ENCODE measurements at regions not wholly inside any gene's neighbourhood (a gene's known extent, or its start where the extent isn't known, plus 50 kb on each side); places are given as distances from the start of the nearest gene placed in this dataset.

GRCh38 chr14:28482251-28483040 lies 284.1 kb upstream of the FOXG1 start:
- Histone ChIP-seq H3K4me3 (ENCODE audit: control extremely low read depth in 1 of 5, extremely low read depth in 1 of 5, insufficient read depth in 1 of 5, low read depth in 2 of 5, low read length in 4 of 5) (no peak overlapping the region), H2AFZ (ENCODE audit: insufficient read depth, low read depth, low read length, poor library complexity, severe bottlenecking) (no peak overlapping the region), H3K27me3 (replicated peaks in 1 of 4; ENCODE audit: control extremely low read depth in 1 of 4, control insufficient read depth in 3 of 4, insufficient read depth in 4 of 4, low read length in 3 of 4) (no peaks in the 10 kb centered on the region), H3K79me2 (ENCODE audit: control insufficient read depth, insufficient read depth, low read length) (no peaks in the 10 kb centered on the region), H3K4me2 (replicated peaks; ENCODE audit: low read depth, low read length, poor library complexity, severe bottlenecking) (no peak overlapping the region), H3K36me3 (replicated peaks in 1 of 2; ENCODE audit: control extremely low read depth in 1 of 2, control insufficient read depth in 1 of 2, extremely low read depth in 1 of 2, insufficient read depth in 2 of 2, low read length in 1 of 2) (no peaks in the 10 kb centered on the region), H3K9me3 (ENCODE audit: control extremely low read depth in 1 of 3, control insufficient read depth in 2 of 3, insufficient read depth in 1 of 3, low read length in 2 of 3) (peaks cover 0 to 2% (median 0%) of the 10 kb centered on the region in 3 donors), H3K4me1 (ENCODE audit: control insufficient read depth in 2 of 2, insufficient read depth in 2 of 2, low read length in 2 of 2) (no peaks in the 10 kb centered on the region), H4K20me1 (ENCODE audit: control insufficient read depth, insufficient read depth, low read length, poor library complexity, severe bottlenecking) (no peaks in the 10 kb centered on the region), H3K27ac (ENCODE audit: low read length in 2 of 2) (no peak overlapping the region), H3K9ac (ENCODE audit: low read length) (no peak overlapping the region)
- ATAC-seq (ENCODE audit: low read depth) (no peak), DNase-seq (no peak)
- no peaks in the 10 kb centered on the region for H3K9me3 Mint-ChIP-seq (ENCODE audit: insufficient read depth)
- no peak overlapping the region for H3K27ac Mint-ChIP-seq
- intact Hi-C loops (cut with micrococcal nuclease): no loop called here
- TF ChIP-seq EZH2 (IDR thresholded peaks at IDR 0.05; ENCODE audit: borderline replicate concordance, insufficient read depth, low read depth, low read length, poor library complexity, severe bottlenecking) (no peak), CTCF (IDR thresholded peaks at IDR 0.05) (no peak)
- ChIA-PET CTCF (no interaction called here), POLR2A (no interaction called here)
- no peak overlapping the region for H3K4me3 Mint-ChIP-seq
- no peaks in the 10 kb centered on the region for H3K4me1 Mint-ChIP-seq
- 69% methylated on average over 2 of the region's 8 CpGs for WGBS (ENCODE audit: insufficient coverage)
- no peaks in the 10 kb centered on the region for H3K27me3 Mint-ChIP-seq

DNA sequence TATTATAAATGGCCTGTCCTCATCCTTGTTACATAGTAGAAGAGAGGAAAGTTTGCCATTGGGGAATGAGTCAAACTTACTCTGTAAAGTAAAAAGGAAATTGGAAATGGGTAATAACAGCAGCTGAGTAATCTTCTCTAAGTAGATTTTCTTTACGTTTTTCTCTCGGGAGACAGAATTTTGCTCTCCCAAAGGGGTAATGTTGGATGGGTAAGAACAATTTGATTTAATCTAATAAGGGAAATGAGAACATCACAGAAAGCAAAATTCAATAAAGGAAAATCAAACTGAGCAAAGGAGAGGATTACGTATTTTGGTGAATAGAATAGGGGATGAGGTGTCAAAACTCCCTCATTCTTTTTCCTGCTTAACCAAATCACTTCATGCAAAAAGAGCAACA lies 283.1 kb upstream of the FOXG1 start:
- no peak overlapping the region for H3K9ac ChIP-seq (ENCODE audit: low read length)
- WGBS (ENCODE audit: insufficient coverage): no CpG with 5 or more reads among the region's 3 CpGs
- no peaks in the 10 kb centered on the region for H3K9me3 Mint-ChIP-seq (ENCODE audit: insufficient read depth)
- no peak overlapping the region for H3K4me2 ChIP-seq (replicated peaks; ENCODE audit: low read depth, low read length, poor library complexity, severe bottlenecking)
- intact Hi-C loops (cut with micrococcal nuclease): no loop called here
- no peaks in the 10 kb centered on the region for H3K36me3 ChIP-seq (replicated peaks in 1 of 2; ENCODE audit: control extremely low read depth in 1 of 2, control insufficient read depth in 1 of 2, extremely low read depth in 1 of 2, insufficient read depth in 2 of 2, low read length in 1 of 2)
- H2AFZ ChIP-seq (ENCODE audit: insufficient read depth, low read depth, low read length, poor library complexity, severe bottlenecking): no peak overlapping the region
- no peak overlapping the region for H3K4me3 Mint-ChIP-seq
- no peaks in the 10 kb centered on the region for H3K4me1 Mint-ChIP-seq
- H4K20me1 ChIP-seq (ENCODE audit: control insufficient read depth, insufficient read depth, low read length, poor library complexity, severe bottlenecking): no peaks in the 10 kb centered on the region
- POLR2A ChIA-PET: no interaction called here
- CTCF ChIA-PET: no interaction called here
- no peak overlapping the region for H3K27ac Mint-ChIP-seq
- no peak overlapping the region for H3K4me3 ChIP-seq (ENCODE audit: control extremely low read depth in 1 of 5, extremely low read depth in 1 of 5, insufficient read depth in 1 of 5, low read depth in 2 of 5, low read length in 4 of 5)
- H3K27me3 ChIP-seq (replicated peaks in 1 of 4; ENCODE audit: control extremely low read depth in 1 of 4, control insufficient read depth in 3 of 4, insufficient read depth in 4 of 4, low read length in 3 of 4): no peaks in the 10 kb centered on the region
- peaks cover 0 to 2% (median 0%) of the 10 kb centered on the region in 3 donors for H3K9me3 ChIP-seq (ENCODE audit: control extremely low read depth in 1 of 3, control insufficient read depth in 2 of 3, insufficient read depth in 1 of 3, low read length in 2 of 3)
- no peaks in the 10 kb centered on the region for H3K4me1 ChIP-seq (ENCODE audit: control insufficient read depth in 2 of 2, insufficient read depth in 2 of 2, low read length in 2 of 2)
- H3K27ac ChIP-seq (ENCODE audit: low read length in 2 of 2): no peak overlapping the region
- ATAC-seq (ENCODE audit: low read depth) (no peak), DNase-seq (no peak)
- H3K79me2 ChIP-seq (ENCODE audit: control insufficient read depth, insufficient read depth, low read length): no peaks in the 10 kb centered on the region
- no peaks in the 10 kb centered on the region for H3K27me3 Mint-ChIP-seq
- TF ChIP-seq CTCF (IDR thresholded peaks at IDR 0.05) (no peak), EZH2 (IDR thresholded peaks at IDR 0.05; ENCODE audit: borderline replicate concordance, insufficient read depth, low read depth, low read length, poor library complexity, severe bottlenecking) (no peak)
